WTC11 (cell line): ENCODE measurements at regions not wholly inside any gene's neighbourhood (a gene's known extent, or its start where the extent isn't known, plus 50 kb on each side); places are given as distances from the start of the nearest gene placed in this dataset.

ENCODE experiments used
- ATAC-seq: fragments of 200-7000 bp; cut with Tn5 transposase; 2 replicates; pipeline ENCODE4 v1.10.0; 2021; ENCODE audit warnings: mild to moderate bottlenecking, moderate library complexity
- CTCF ChIA-PET: fragments of 300-600 bp; sonication (Branson Sonifier 250); formaldehyde crosslinking; loops from one replicate; lab custom pipeline; 2021; ENCODE audit warnings: antibody characterized with exemption; lab: Charles Lee
- POLR2A ChIA-PET: fragments of 350-600 bp; sonication (Branson Sonifier 250); formaldehyde crosslinking; loops from one replicate; lab custom pipeline; 2021; ENCODE audit warnings: antibody characterized with exemption; lab: Charles Lee
- DNase-seq: peaks from one replicate; pipeline ENCODE4 v3.0.0; 2021; ENCODE audit warnings: low spot score
- H3K27ac Mint-ChIP-seq: 2 replicates; pipeline ENCODE4 v1.8.0; 2021; ENCODE audit warnings: mixed read lengths
- H3K27me3 Mint-ChIP-seq: 2 replicates; pipeline ENCODE4 v1.8.0; 2021; ENCODE audit warnings: low read depth, mild to moderate bottlenecking, moderate library complexity, mixed read lengths
- H3K36me3 Mint-ChIP-seq: 2 replicates; pipeline ENCODE4 v1.8.0; 2021; ENCODE audit warnings: mixed read lengths
- H3K4me1 Mint-ChIP-seq: 2 replicates; pipeline ENCODE4 v1.8.0; 2022; ENCODE audit warnings: mixed read lengths
- H3K4me3 Mint-ChIP-seq: 2 replicates; pipeline ENCODE4 v1.8.0; 2021; ENCODE audit warnings: mild to moderate bottlenecking, moderate library complexity, mixed read lengths
- H3K9me3 Mint-ChIP-seq: 2 replicates; pipeline ENCODE4 v1.8.0; 2021; ENCODE audit warnings: mixed read lengths
- ATF1 ChIP-seq: sonication (generic); formaldehyde crosslinking; IDR thresholded peaks from 2 replicates; pipeline ENCODE4 v1.8.1; 2023; ENCODE audit warnings: mild to moderate bottlenecking, moderate library complexity, missing genetic modification reagents
- CBFB ChIP-seq: sonication (generic); formaldehyde crosslinking; IDR thresholded peaks from 2 replicates; pipeline ENCODE4 v1.8.1; 2022; ENCODE audit warnings: mild to moderate bottlenecking, low read depth, missing genetic modification reagents
- CREB1 ChIP-seq: sonication (generic); formaldehyde crosslinking; IDR thresholded peaks from 2 replicates; pipeline ENCODE4 v1.8.0; 2023; ENCODE audit warnings: mild to moderate bottlenecking, missing genetic modification reagents
- ETV6 ChIP-seq: sonication (generic); formaldehyde crosslinking; IDR thresholded peaks from 2 replicates; pipeline ENCODE4 v1.8.1; 2022; ENCODE audit warnings: mild to moderate bottlenecking, missing genetic modification reagents
- FOXK1 ChIP-seq: sonication (generic); formaldehyde crosslinking; IDR thresholded peaks from 2 replicates; pipeline ENCODE4 v1.8.0; 2022; ENCODE audit warnings: mild to moderate bottlenecking, moderate library complexity, missing genetic modification reagents
- GRHL2 ChIP-seq: fragments of 250-450 bp; sonication (Bioruptor Pico); IDR thresholded peaks from 2 replicates; pipeline ENCODE4 v1.8.0; 2022; ENCODE audit warnings: mild to moderate bottlenecking, moderate library complexity; ENCODE audit not compliant: insufficient replicate concordance, severe bottlenecking
- GTF2I ChIP-seq: fragments of 250-450 bp; sonication (Bioruptor Pico); conservative IDR thresholded peaks from 2 replicates; pipeline ENCODE4 v1.4.0; 2021; ENCODE audit warnings: mild to moderate bottlenecking
- JAZF1 ChIP-seq: fragments of 250-450 bp; sonication (Bioruptor Pico); IDR thresholded peaks from 2 replicates; pipeline ENCODE4 v1.9.0; 2021; ENCODE audit warnings: moderate library complexity, mild to moderate bottlenecking, inconsistent platforms
- JUN ChIP-seq: sonication (generic); formaldehyde crosslinking; IDR thresholded peaks from 2 replicates; pipeline ENCODE4 v1.8.0; 2023; ENCODE audit warnings: mild to moderate bottlenecking, missing genetic modification reagents
- MXD4 ChIP-seq: fragments of 250-450 bp; sonication (Bioruptor Pico); IDR thresholded peaks from 2 replicates; pipeline ENCODE4 v1.8.0; 2021; ENCODE audit warnings: mild to moderate bottlenecking, moderate library complexity, borderline replicate concordance
- NFE2L1 ChIP-seq: sonication (generic); formaldehyde crosslinking; IDR thresholded peaks from 2 replicates; pipeline ENCODE4 v1.8.1; 2023; ENCODE audit warnings: missing genetic modification reagents
- NR1H2 ChIP-seq: sonication (generic); formaldehyde crosslinking; IDR thresholded peaks from 2 replicates; pipeline ENCODE4 v1.9.0; 2021; ENCODE audit warnings: mild to moderate bottlenecking, moderate library complexity, missing genetic modification reagents
- NR2C2 ChIP-seq: sonication (generic); formaldehyde crosslinking; IDR thresholded peaks from 2 replicates; pipeline ENCODE4 v1.8.0; 2022; ENCODE audit warnings: mild to moderate bottlenecking, missing genetic modification reagents
- NR3C1 ChIP-seq: sonication (generic); formaldehyde crosslinking; conservative IDR thresholded peaks from 2 replicates; pipeline ENCODE4 v1.8.1; 2023; ENCODE audit warnings: low read depth, mild to moderate bottlenecking, missing genetic modification reagents
- OVOL2 ChIP-seq: fragments of 250-450 bp; sonication (Bioruptor Pico); IDR thresholded peaks from 2 replicates; pipeline ENCODE4 v1.9.0; 2021; ENCODE audit warnings: mild to moderate bottlenecking, borderline replicate concordance
- TEAD1 ChIP-seq: sonication (generic); formaldehyde crosslinking; IDR thresholded peaks from 2 replicates; pipeline ENCODE4 v1.8.0; 2022; ENCODE audit warnings: mild to moderate bottlenecking, missing genetic modification reagents
- TP53 ChIP-seq: sonication (generic); formaldehyde crosslinking; IDR thresholded peaks from 2 replicates; pipeline ENCODE4 v1.8.1; 2023; ENCODE audit warnings: mild to moderate bottlenecking, missing genetic modification reagents
- ZBTB21 ChIP-seq: sonication (generic); formaldehyde crosslinking; IDR thresholded peaks from 2 replicates; pipeline ENCODE4 v1.8.1; 2023; ENCODE audit warnings: mild to moderate bottlenecking, missing genetic modification reagents, borderline replicate concordance
- ZNF317 ChIP-seq: sonication (generic); formaldehyde crosslinking; IDR thresholded peaks from 2 replicates; pipeline ENCODE4 v1.8.1; 2023; ENCODE audit warnings: low read depth, mild to moderate bottlenecking, moderate library complexity, missing genetic modification reagents, borderline replicate concordance
- TF ChIP-seq, protein P1 (sequence below): fragments of 250-450 bp; sonication (Bioruptor Pico); IDR thresholded peaks from 2 replicates; pipeline ENCODE4 v1.9.0; 2021; ENCODE audit warnings: mild to moderate bottlenecking
- TF ChIP-seq, protein P2 (sequence below): fragments of 250-450 bp; sonication (Bioruptor Pico); conservative IDR thresholded peaks from 2 replicates; pipeline ENCODE4 v1.9.0; 2021; ENCODE audit warnings: mild to moderate bottlenecking
- TF ChIP-seq, protein P3 (sequence below): sonication (generic); formaldehyde crosslinking; IDR thresholded peaks from 2 replicates; pipeline ENCODE4 v1.8.1; 2022; ENCODE audit warnings: missing genetic modification reagents, borderline replicate concordance
- TF ChIP-seq, protein P4 (sequence below): sonication (generic); formaldehyde crosslinking; IDR thresholded peaks from 2 replicates; pipeline ENCODE4 v1.8.1; 2023; ENCODE audit warnings: mild to moderate bottlenecking, moderate library complexity, missing genetic modification reagents
- TF ChIP-seq, protein P5 (sequence below): sonication (generic); formaldehyde crosslinking; IDR thresholded peaks from 2 replicates; pipeline ENCODE4 v1.8.0; 2022; ENCODE audit warnings: mild to moderate bottlenecking, missing genetic modification reagents
- TF ChIP-seq, protein P6 (sequence below): fragments of 200-600 bp; IDR thresholded peaks from 2 replicates; pipeline ENCODE4 v1.8.0; 2022; ENCODE audit warnings: antibody characterized with exemption
- TF ChIP-seq, protein P7 (sequence below): fragments of 250-450 bp; sonication (Bioruptor Pico); IDR thresholded peaks from 2 replicates; pipeline ENCODE4 v2.1.2; 2022; ENCODE audit warnings: mild to moderate bottlenecking, moderate library complexity

DNA sequence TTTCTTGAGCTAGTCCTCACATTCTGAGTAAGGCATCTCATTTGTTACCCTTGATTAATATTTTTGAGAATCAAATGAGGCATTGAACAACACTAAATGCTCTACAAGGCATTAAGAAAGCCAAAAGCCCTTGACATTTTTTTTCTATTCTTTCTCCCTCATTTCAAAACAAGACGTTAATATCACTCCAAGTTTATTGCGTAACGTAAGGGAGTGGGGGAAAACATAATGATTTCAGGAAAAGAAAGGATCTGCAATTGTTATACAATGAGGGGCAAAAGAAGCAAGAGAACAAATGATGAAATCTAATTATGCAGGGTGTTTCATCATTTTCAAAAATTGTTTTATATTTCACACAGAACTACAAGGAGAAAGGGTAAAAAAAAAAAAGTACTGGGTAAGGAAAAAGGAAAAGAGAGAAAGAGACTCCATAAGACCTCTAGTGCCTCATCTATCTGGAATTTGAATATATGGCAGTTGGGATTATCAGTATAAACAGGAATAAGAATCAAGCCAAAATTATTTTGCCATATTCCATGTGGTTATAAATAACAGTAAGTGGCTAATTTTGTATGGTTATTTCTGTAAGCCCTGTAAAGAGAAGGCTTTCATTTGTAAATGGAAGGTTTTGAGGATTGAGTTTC is 163.0 kb downstream of the ABCA8 start:
- CTCF ChIA-PET: interaction anchor here (0.8 kb wide), 1 partner anchor 21 kb away, joined by 3 read pairs; no protein-coding TSS in a partner anchor
- H3K36me3 Mint-ChIP-seq: peaks cover 2% of the 10 kb centered on the region
- POLR2A ChIA-PET: no interaction called here
- DNase-seq (no peak), ATAC-seq (no peak)
- H3K27ac Mint-ChIP-seq: no peak overlapping the region
- peaks cover 30% of the 10 kb centered on the region for H3K4me1 Mint-ChIP-seq
- TF ChIP-seq ATF1 (no peak), JUN (CRISPR knock-in tag) (no peak), NR2C2 (CRISPR knock-in tag) (no peak), GTF2I (no peak), FOXK1 (CRISPR knock-in tag) (no peak), NR1H2 (CRISPR knock-in tag) (no peak), GRHL2 (CRISPR knock-in tag) (no peak), JAZF1 (no peak), ZBTB21 (CRISPR knock-in tag) (no peak), ETV6 (CRISPR knock-in tag) (no peak), OVOL2 (no peak), CREB1 (CRISPR knock-in tag) (no peak), NFE2L1 (CRISPR knock-in tag) (no peak), TEAD1 (CRISPR knock-in tag) (no peak)
- TF ChIP-seq, protein P1, sequence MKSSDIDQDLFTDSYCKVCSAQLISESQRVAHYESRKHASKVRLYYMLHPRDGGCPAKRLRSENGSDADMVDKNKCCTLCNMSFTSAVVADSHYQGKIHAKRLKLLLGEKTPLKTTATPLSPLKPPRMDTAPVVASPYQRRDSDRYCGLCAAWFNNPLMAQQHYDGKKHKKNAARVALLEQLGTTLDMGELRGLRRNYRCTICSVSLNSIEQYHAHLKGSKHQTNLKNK (CRISPR knock-in tag): no peak
- TF ChIP-seq, protein P2, sequence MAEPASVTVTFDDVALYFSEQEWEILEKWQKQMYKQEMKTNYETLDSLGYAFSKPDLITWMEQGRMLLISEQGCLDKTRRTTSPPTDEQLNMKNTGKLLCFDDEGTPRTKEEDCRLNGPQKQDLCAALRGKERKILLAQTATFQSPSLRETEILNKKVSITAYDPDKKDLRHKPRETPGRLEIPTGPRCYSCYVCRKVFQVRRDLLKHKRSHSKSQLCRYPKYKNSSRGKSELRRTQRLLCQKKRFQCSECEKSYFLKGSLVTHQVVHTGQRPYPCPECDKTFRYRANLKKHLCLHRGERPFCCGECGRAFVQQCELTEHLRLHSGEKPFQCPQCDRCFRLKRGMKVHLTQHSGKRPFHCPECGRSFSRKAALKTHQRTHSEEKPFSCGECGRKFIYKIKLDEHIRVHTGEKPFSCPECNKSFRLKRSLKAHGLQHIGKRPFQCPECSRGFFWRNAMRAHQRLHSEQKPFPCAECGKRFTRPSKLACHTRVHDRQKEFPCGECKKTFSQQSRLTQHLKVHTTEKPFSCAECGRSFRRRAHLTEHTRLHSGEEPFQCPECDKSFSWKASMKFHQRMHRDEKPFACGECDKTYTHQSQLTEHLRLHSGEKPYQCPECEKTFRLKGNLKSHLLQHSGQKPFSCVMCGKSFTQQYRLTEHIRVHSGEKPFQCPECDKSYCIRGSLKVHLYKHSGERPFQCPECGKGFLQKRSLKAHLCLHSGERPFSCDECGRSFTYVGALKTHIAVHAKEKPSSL: no peak
- TF ChIP-seq, protein P3, sequence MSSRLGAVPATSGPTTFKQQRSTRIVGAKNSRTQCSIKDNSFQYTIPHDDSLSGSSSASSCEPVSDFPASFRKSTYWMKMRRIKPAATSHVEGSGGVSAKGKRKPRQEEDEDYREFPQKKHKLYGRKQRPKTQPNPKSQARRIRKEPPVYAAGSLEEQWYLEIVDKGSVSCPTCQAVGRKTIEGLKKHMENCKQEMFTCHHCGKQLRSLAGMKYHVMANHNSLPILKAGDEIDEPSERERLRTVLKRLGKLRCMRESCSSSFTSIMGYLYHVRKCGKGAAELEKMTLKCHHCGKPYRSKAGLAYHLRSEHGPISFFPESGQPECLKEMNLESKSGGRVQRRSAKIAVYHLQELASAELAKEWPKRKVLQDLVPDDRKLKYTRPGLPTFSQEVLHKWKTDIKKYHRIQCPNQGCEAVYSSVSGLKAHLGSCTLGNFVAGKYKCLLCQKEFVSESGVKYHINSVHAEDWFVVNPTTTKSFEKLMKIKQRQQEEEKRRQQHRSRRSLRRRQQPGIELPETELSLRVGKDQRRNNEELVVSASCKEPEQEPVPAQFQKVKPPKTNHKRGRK (CRISPR knock-in tag): no peak
- TF ChIP-seq, protein P4, sequence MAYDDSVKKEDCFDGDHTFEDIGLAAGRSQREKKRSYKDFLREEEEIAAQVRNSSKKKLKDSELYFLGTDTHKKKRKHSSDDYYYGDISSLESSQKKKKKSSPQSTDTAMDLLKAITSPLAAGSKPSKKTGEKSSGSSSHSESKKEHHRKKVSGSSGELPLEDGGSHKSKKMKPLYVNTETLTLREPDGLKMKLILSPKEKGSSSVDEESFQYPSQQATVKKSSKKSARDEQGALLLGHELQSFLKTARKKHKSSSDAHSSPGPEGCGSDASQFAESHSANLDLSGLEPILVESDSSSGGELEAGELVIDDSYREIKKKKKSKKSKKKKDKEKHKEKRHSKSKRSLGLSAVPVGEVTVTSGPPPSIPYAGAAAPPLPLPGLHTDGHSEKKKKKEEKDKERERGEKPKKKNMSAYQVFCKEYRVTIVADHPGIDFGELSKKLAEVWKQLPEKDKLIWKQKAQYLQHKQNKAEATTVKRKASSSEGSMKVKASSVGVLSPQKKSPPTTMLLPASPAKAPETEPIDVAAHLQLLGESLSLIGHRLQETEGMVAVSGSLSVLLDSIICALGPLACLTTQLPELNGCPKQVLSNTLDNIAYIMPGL: no peak
- TF ChIP-seq, protein P5, sequence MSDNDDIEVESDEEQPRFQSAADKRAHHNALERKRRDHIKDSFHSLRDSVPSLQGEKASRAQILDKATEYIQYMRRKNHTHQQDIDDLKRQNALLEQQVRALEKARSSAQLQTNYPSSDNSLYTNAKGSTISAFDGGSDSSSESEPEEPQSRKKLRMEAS (CRISPR knock-in tag): no peak
- TF ChIP-seq, all 79 proteins: peak for 0
- Mint-ChIP-seq H3K4me3 (no peak overlapping the region), H3K27me3 (no peaks in the 10 kb centered on the region), H3K9me3 (peaks cover 36% of the 10 kb centered on the region)

DNA sequence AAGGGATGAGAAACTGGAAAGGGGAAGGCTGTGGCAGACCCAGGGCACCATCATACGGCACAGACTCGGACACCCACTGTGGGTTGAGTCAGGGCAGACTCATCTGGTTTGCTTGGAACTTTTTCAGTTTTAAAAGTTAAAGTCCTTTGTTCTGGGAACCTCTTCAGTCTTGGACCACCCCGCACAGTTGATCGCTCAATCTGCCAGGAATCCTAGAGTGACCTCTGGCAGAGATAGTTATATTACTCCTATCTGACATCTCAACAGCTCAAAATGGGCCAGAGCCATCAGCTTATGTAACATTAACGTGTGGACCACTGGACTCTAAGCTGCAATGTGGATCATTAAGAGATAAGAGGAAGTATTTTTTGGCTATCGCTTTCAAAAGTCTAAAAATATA is 164.3 kb downstream of the ABCA8 start:
- peaks cover 30% of the 10 kb centered on the region for H3K4me1 Mint-ChIP-seq
- no peak for ATAC-seq
- H3K27ac Mint-ChIP-seq: no peak overlapping the region
- POLR2A ChIA-PET: no interaction called here
- no peak overlapping the region for H3K4me3 Mint-ChIP-seq
- no peaks in the 10 kb centered on the region for H3K27me3 Mint-ChIP-seq
- peaks cover under 1% of the 10 kb centered on the region; the same call in 1 of the 2 replicates for H3K36me3 Mint-ChIP-seq
- H3K9me3 Mint-ChIP-seq: peaks cover 24% of the 10 kb centered on the region
- no peak for DNase-seq
- CTCF ChIA-PET: interaction anchor here (1.3 kb wide), 1 partner anchor 17 kb away, joined by 3 read pairs; no protein-coding TSS in a partner anchor
- TF ChIP-seq ZNF317 (CRISPR knock-in tag): no peak
- TF ChIP-seq FOXK1 (CRISPR knock-in tag): no peak
- TF ChIP-seq, protein P6, sequence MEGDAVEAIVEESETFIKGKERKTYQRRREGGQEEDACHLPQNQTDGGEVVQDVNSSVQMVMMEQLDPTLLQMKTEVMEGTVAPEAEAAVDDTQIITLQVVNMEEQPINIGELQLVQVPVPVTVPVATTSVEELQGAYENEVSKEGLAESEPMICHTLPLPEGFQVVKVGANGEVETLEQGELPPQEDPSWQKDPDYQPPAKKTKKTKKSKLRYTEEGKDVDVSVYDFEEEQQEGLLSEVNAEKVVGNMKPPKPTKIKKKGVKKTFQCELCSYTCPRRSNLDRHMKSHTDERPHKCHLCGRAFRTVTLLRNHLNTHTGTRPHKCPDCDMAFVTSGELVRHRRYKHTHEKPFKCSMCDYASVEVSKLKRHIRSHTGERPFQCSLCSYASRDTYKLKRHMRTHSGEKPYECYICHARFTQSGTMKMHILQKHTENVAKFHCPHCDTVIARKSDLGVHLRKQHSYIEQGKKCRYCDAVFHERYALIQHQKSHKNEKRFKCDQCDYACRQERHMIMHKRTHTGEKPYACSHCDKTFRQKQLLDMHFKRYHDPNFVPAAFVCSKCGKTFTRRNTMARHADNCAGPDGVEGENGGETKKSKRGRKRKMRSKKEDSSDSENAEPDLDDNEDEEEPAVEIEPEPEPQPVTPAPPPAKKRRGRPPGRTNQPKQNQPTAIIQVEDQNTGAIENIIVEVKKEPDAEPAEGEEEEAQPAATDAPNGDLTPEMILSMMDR: no peak
- TF ChIP-seq, protein P4: no peak
- TF ChIP-seq NR3C1: no peak
- no peak for TF ChIP-seq TP53 (CRISPR knock-in tag)
- TF ChIP-seq MXD4 (CRISPR knock-in tag): no peak
- TF ChIP-seq, protein P7, sequence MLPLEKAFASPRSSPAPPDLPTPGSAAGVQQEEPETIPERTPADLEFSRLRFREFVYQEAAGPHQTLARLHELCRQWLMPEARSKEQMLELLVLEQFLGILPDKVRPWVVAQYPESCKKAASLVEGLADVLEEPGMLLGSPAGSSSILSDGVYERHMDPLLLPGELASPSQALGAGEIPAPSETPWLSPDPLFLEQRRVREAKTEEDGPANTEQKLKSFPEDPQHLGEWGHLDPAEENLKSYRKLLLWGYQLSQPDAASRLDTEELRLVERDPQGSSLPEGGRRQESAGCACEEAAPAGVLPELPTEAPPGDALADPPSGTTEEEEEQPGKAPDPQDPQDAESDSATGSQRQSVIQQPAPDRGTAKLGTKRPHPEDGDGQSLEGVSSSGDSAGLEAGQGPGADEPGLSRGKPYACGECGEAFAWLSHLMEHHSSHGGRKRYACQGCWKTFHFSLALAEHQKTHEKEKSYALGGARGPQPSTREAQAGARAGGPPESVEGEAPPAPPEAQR (CRISPR knock-in tag): no peak
- no peak for TF ChIP-seq CBFB (CRISPR knock-in tag)
